OCI-LY7 (cell line): ENCODE measurements at regions not wholly inside any gene's neighbourhood (a gene's known extent, or its start where the extent isn't known, plus 50 kb on each side); places are given as distances from the start of the nearest gene placed in this dataset.

Source experiments
- BruUV-seq: library from RNA; stranded (reverse); fragments of 400-500 nt; replicated peaks from 2 replicates; lab custom pipeline; 2021; lab: Mats Ljungman, UMichigan
- CTCF ChIA-PET: fragments of 300-600 bp; sonication (Branson Sonifier 250); formaldehyde crosslinking; loops from one replicate; lab custom pipeline; 2022; ENCODE audit warnings: antibody characterized with exemption; ENCODE audit not compliant: unreplicated experiment; lab: Charles Lee
- POLR2A ChIA-PET: fragments of 300-600 bp; sonication (Branson Sonifier 250); formaldehyde crosslinking; loops from one replicate; lab custom pipeline; 2022; ENCODE audit warnings: antibody characterized with exemption; lab: Charles Lee
- DNase-seq: peaks from one replicate; pipeline ENCODE4 v3.0.0-alpha.2; 2015; ENCODE audit warnings: low spot score
- H2AFZ ChIP-seq: fragments of 200-600 bp; sonication (generic), shearing (Covaris generic); 2 replicates; pipeline ENCODE4 v1.6.1; 2014; ENCODE audit warnings: mild to moderate bottlenecking, antibody characterized with exemption, low read length, moderate library complexity
- H3K27ac ChIP-seq: fragments of 200-600 bp; sonication (generic); 2 replicates; pipeline ENCODE4 v1.5.1; 2014; ENCODE audit warnings: mixed run types, low read depth, mild to moderate bottlenecking, moderate library complexity, low read length, inconsistent platforms; ENCODE audit not compliant: poor library complexity, severe bottlenecking
- H3K36me3 ChIP-seq: fragments of 200-600 bp; sonication (generic); 2 replicates; pipeline ENCODE4 v1.6.1; 2014; ENCODE audit warnings: mild to moderate bottlenecking, antibody characterized with exemption, low read length, moderate library complexity, mixed read lengths; ENCODE audit not compliant: insufficient read depth
- H3K4me1 ChIP-seq: fragments of 200-600 bp; sonication (generic); 2 replicates; pipeline ENCODE4 v1.5.1; 2014; ENCODE audit warnings: mild to moderate bottlenecking, low read length; ENCODE audit not compliant: insufficient read depth, poor library complexity, severe bottlenecking
- H3K4me2 ChIP-seq: fragments of 200-600 bp; sonication (generic); 2 replicates; pipeline ENCODE4 v1.6.1; 2014; ENCODE audit warnings: mild to moderate bottlenecking, low read length
- H3K4me3 ChIP-seq: fragments of 200-600 bp; sonication (generic); 2 replicates; pipeline ENCODE4 v1.5.1; 2014; ENCODE audit warnings: mild to moderate bottlenecking, low read depth, low read length; ENCODE audit not compliant: poor library complexity, severe bottlenecking
- H3K79me2 ChIP-seq: fragments of 200-600 bp; sonication (generic); 2 replicates; pipeline ENCODE4 v1.6.1; 2016; ENCODE audit warnings: low read depth, mild to moderate bottlenecking, low read length, moderate library complexity, mixed read lengths; ENCODE audit not compliant: insufficient read depth
- H3K9me2 ChIP-seq: fragments of 200-600 bp; sonication (generic); 2 replicates; pipeline ENCODE4 v1.6.1; 2016; ENCODE audit warnings: mild to moderate bottlenecking, low read length, mixed read lengths; ENCODE audit not compliant: insufficient read depth
- H3K9me3 ChIP-seq: fragments of 200-600 bp; sonication (generic); 2 replicates; pipeline ENCODE4 v1.6.1; 2014; ENCODE audit warnings: mild to moderate bottlenecking, mixed run types, low read length, mixed read lengths
- H4K20me1 ChIP-seq: fragments of 200-600 bp; sonication (generic); 2 replicates; pipeline ENCODE4 v1.6.1; 2014; ENCODE audit warnings: mild to moderate bottlenecking, antibody characterized with exemption, low read length, moderate library complexity, mixed read lengths; ENCODE audit not compliant: insufficient read depth
- EZH2phosphoT487 ChIP-seq: fragments of 200-600 bp; sonication (generic); IDR thresholded peaks from 2 replicates; pipeline ENCODE4 v1.6.1; 2018; ENCODE audit warnings: low read depth, borderline replicate concordance, mild to moderate bottlenecking, mixed run types, antibody characterized with exemption, low read length, moderate library complexity, mixed read lengths
- intact Hi-C: fragments of 100-400 bp; cut with micrococcal nuclease; formaldehyde crosslinking; loops from one replicate; pipeline ENCODE4 v1.10.0; 2022; ENCODE audit not compliant: unreplicated experiment
- TF ChIP-seq, protein P1 (sequence below): fragments of 200-600 bp; sonication (generic); conservative IDR thresholded peaks from 2 replicates; pipeline ENCODE4 v1.5.1; 2014; ENCODE audit warnings: mild to moderate bottlenecking, antibody characterized with exemption, low read length, moderate library complexity, mixed read lengths

DNA sequence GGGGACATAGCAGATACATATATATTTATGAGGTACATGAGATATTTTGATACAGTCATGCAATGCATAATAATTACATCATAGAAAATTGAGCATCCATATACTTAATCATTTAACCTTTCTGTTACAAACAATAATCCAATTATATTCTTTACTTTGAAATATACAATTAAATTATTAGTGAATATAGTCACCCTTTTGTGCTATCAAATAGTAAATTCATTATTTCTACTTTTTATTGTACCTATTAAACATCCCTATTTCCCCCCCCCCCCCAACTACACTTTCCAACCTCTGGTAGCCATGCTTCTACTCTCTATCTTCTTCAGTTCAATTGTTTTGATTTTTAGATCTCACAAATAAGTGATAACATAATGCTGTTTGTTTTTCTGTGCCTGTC, 719.1 kb downstream of the ZBBX start:
- Histone ChIP-seq H3K79me2 (no peaks in the 10 kb centered on the region), H3K4me1 (peaks cover 29% of the 10 kb centered on the region), H3K27ac (peak overlapping the region; percentile 68), H3K36me3 (no peaks in the 10 kb centered on the region), H4K20me1 (no peaks in the 10 kb centered on the region), H2AFZ (no peak overlapping the region), H3K9me3 (peaks cover 31% of the 10 kb centered on the region; the same call in 1 of the 2 replicates), H3K9me2 (no peaks in the 10 kb centered on the region), H3K4me3 (no peak overlapping the region), H3K4me2 (peak overlapping the region; percentile 39; the same call in 1 of the 2 replicates)
- no peak for DNase-seq
- TF ChIP-seq, protein P1, sequence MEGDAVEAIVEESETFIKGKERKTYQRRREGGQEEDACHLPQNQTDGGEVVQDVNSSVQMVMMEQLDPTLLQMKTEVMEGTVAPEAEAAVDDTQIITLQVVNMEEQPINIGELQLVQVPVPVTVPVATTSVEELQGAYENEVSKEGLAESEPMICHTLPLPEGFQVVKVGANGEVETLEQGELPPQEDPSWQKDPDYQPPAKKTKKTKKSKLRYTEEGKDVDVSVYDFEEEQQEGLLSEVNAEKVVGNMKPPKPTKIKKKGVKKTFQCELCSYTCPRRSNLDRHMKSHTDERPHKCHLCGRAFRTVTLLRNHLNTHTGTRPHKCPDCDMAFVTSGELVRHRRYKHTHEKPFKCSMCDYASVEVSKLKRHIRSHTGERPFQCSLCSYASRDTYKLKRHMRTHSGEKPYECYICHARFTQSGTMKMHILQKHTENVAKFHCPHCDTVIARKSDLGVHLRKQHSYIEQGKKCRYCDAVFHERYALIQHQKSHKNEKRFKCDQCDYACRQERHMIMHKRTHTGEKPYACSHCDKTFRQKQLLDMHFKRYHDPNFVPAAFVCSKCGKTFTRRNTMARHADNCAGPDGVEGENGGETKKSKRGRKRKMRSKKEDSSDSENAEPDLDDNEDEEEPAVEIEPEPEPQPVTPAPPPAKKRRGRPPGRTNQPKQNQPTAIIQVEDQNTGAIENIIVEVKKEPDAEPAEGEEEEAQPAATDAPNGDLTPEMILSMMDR = no peak
- no peak for TF ChIP-seq EZH2phosphoT487
- BruUV-seq = no TSS peak
- intact Hi-C loops = no loop called here
- ChIA-PET POLR2A (no interaction called here), CTCF (no interaction called here)

DNA sequence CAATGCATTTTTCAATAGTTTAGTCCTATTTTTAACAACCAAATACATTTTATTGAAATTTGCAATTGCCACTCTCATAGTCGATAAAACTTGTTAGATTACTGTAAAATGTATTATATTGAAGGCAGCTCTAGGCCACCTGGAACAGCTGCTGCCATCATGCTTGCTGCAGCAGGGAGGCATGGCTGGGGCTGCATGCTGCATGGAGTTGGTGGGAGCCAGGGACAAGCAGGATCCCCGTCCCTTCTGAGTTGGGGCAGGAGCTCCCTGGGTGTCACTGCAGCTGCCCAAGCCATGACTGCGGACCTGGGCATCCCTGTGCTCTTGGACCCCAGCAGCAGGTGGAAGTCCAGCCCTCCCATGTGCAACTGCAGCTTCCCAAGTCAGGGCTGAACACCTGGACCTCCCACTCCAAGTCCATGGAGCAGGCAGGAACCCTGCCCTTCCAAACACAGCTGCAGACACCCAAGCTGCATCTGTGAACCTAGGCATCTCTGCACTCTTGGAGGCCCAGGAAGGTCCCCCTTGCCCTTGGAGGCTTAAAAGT, 742.0 kb downstream of the ZBBX start:
- Histone ChIP-seq H3K9me2 (no peaks in the 10 kb centered on the region), H3K79me2 (no peaks in the 10 kb centered on the region), H4K20me1 (no peaks in the 10 kb centered on the region), H3K36me3 (no peaks in the 10 kb centered on the region), H3K4me3 (no peak overlapping the region), H3K9me3 (no peaks in the 10 kb centered on the region), H2AFZ (no peak overlapping the region), H3K4me2 (no peak overlapping the region), H3K4me1 (no peaks in the 10 kb centered on the region), H3K27ac (no peak overlapping the region)
- DNase-seq = no peak
- CTCF ChIA-PET = no interaction called here
- POLR2A ChIA-PET = interaction anchor here (0.5 kb wide), 1 partner anchor 62 kb away, joined by 3 read pairs; no protein-coding TSS in a partner anchor
- BruUV-seq = no TSS peak
- intact Hi-C loops = no loop called here
- no peak for TF ChIP-seq EZH2phosphoT487

DNA sequence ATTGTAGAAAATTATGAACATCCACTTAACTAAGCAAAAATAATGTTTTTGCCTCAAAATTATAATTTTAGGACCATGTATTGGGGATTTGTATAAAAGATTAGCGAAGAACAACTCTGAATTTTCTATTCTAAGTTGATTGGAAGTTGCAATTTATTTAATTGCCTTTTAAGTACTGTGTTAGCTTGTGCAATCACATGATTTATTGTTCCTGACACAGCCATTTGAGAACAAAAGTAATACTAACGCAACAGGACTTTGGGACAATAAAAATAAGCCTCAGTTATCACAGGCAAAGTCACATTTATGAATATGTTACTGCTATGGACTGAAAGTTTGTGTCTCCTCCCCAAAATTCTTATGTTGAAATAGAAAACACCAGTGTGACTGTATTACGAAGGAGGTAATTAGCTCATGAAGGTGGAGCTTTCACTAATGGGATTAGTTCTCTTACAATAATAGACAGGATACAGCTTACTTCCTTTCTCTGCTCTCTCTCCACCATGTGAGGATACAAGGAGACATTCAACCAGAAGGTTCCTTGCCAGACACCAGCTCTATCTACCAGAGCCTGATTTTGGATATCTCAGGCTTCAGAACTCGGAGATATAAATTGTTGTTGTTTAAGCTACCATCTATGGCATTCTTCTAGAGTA, 745.9 kb downstream of the ZBBX start:
- no peaks in the 10 kb centered on the region for H3K9me3 ChIP-seq
- no peaks in the 10 kb centered on the region for H3K36me3 ChIP-seq
- no TSS peak for BruUV-seq
- no peak overlapping the region for H2AFZ ChIP-seq
- intact Hi-C loops = no loop called here
- POLR2A ChIA-PET = interaction anchor here (0.5 kb wide), 1 partner anchor 17 kb away, joined by 3 read pairs; no protein-coding TSS in a partner anchor
- no peak overlapping the region for H3K27ac ChIP-seq
- H3K9me2 ChIP-seq = no peaks in the 10 kb centered on the region
- no peaks in the 10 kb centered on the region for H3K4me1 ChIP-seq
- no peak overlapping the region for H3K4me3 ChIP-seq
- TF ChIP-seq EZH2phosphoT487 = no peak
- TF ChIP-seq, protein P1 = no peak
- H3K79me2 ChIP-seq = no peaks in the 10 kb centered on the region
- no peak for DNase-seq
- no peak overlapping the region for H3K4me2 ChIP-seq
- CTCF ChIA-PET = no interaction called here
- H4K20me1 ChIP-seq = no peaks in the 10 kb centered on the region
